ENCODE measurements at regions not wholly inside any gene's neighbourhood (a gene's known extent, or its start where the extent isn't known, plus 50 kb on each side); places are given as distances from the start of the nearest gene placed in this dataset.

- Histone ChIP-seq H3K27me3 (ENCODE audit: control insufficient read depth, insufficient read depth, low read length, poor library complexity, severe bottlenecking) (no peaks in the 10 kb centered on the region), H3K27ac (ENCODE audit: insufficient read depth, low read depth, low read length, poor library complexity, severe bottlenecking) (no peak overlapping the region), H3K4me3 (ENCODE audit: insufficient read depth, low read depth, low read length) (no peak overlapping the region), H3K9me3 (ENCODE audit: control insufficient read depth, low read length) (no peaks in the 10 kb centered on the region), H3K4me1 (ENCODE audit: control insufficient read depth, insufficient read depth, low read length) (peaks cover 15% of the 10 kb centered on the region), H3K36me3 (ENCODE audit: control insufficient read depth, insufficient read depth, low read length) (no peaks in the 10 kb centered on the region)
- 94 to 95% methylated on average over 10 of the region's 10 CpGs for WGBS, 2 experiments
Observed at GRCh38 chr2:239536186-239536585, 135.4 kb upstream of the HDAC4 start.

GRCh38 chr2:239535413-239536144, 134.8 kb upstream of the HDAC4 start:
- Histone ChIP-seq H3K27me3 (ENCODE audit: control insufficient read depth, insufficient read depth, low read length, poor library complexity, severe bottlenecking) (no peaks in the 10 kb centered on the region), H3K36me3 (ENCODE audit: control insufficient read depth, insufficient read depth, low read length) (no peaks in the 10 kb centered on the region), H3K4me1 (ENCODE audit: control insufficient read depth, insufficient read depth, low read length) (peaks cover 18% of the 10 kb centered on the region), H3K4me3 (ENCODE audit: insufficient read depth, low read depth, low read length) (no peak overlapping the region), H3K9me3 (ENCODE audit: control insufficient read depth, low read length) (no peaks in the 10 kb centered on the region), H3K27ac (ENCODE audit: insufficient read depth, low read depth, low read length, poor library complexity, severe bottlenecking) (no peak overlapping the region)
- 87 to 92% methylated on average over 8 of the region's 8 CpGs for WGBS, 2 experiments

- no peak overlapping the region for H3K27ac ChIP-seq (ENCODE audit: insufficient read depth, low read depth, low read length, poor library complexity, severe bottlenecking)
- H3K4me3 ChIP-seq (ENCODE audit: insufficient read depth, low read depth, low read length) = no peak overlapping the region
- no peaks in the 10 kb centered on the region for H3K36me3 ChIP-seq (ENCODE audit: control insufficient read depth, insufficient read depth, low read length)
- no peaks in the 10 kb centered on the region for H3K27me3 ChIP-seq (ENCODE audit: control insufficient read depth, insufficient read depth, low read length, poor library complexity, severe bottlenecking)
- WGBS, 2 experiments = 94% methylated on average over 14 of the region's 14 CpGs
- no peaks in the 10 kb centered on the region for H3K9me3 ChIP-seq (ENCODE audit: control insufficient read depth, low read length)
- H3K4me1 ChIP-seq (ENCODE audit: control insufficient read depth, insufficient read depth, low read length) = peaks cover 18% of the 10 kb centered on the region
Observed at GRCh38 chr2:239534581-239535412, 134.0 kb upstream of the HDAC4 start.

DNA sequence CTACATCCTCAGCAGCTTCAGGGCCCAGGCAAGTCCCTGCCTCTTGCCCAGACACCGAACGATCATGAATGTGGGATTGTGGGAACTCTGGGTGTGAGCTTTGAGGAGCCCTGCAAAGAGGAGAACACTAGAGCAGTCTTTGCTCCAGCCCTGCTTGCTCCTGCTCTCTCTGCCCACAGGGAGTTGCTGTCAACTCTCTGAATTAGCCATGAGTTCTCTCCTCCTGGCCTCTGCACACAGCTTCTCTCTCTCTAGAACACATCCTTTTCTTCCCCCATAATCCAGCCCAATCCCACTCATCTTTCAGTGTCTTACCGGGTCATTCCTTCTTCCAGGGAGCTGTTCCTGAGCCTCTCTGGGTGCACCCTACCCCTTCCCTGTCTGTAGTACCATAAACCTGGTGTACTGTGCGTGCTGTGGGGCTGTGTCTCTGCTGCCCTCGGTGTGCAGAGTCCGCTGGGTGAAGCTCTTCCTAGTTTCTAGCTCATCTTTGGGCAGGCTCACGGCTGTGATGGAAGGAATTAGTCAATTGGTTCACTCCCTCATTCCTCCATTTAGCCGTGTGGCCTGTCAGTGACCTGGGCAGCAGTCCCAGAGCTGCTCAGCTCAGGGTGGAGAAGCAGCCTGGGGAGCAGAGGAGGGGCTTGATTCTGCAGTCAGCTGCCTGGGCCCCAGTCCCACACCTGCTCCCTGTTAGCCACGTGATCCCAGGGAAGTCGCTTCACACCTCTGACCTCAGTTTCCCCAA, 132.9 kb upstream of the HDAC4 start:
- Histone ChIP-seq H3K36me3 (ENCODE audit: control insufficient read depth, insufficient read depth, low read length) (no peaks in the 10 kb centered on the region), H3K27ac (ENCODE audit: insufficient read depth, low read depth, low read length, poor library complexity, severe bottlenecking) (no peak overlapping the region), H3K4me3 (ENCODE audit: insufficient read depth, low read depth, low read length) (no peak overlapping the region), H3K9me3 (ENCODE audit: control insufficient read depth, low read length) (no peaks in the 10 kb centered on the region), H3K4me1 (ENCODE audit: control insufficient read depth, insufficient read depth, low read length) (peaks cover 18% of the 10 kb centered on the region), H3K27me3 (ENCODE audit: control insufficient read depth, insufficient read depth, low read length, poor library complexity, severe bottlenecking) (no peaks in the 10 kb centered on the region)
- 93 to 95% methylated on average over 10 of the region's 10 CpGs for WGBS, 2 experiments

DNA sequence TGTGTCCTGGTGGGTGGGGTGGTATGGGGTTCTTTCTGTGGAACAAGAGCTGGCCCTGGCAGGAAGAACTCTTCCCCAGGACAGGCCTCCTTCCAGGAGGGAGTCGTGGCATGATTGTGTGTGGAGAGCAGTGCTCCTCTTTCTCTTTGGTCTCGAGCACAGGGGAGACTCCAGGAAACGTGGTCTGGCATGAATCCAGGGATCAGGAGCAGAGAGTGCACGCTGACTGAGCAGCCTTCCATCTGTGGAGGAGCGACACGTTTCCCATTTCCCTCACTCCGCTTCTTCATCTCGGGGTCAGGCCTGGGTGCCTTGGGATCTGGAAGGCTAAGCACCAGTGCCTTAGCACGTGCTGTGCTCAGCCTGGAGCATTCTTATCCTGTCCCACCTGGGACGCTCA, 132.0 kb upstream of the HDAC4 start:
- Histone ChIP-seq H3K9me3 (ENCODE audit: control insufficient read depth, low read length) (no peaks in the 10 kb centered on the region), H3K36me3 (ENCODE audit: control insufficient read depth, insufficient read depth, low read length) (no peaks in the 10 kb centered on the region), H3K27ac (ENCODE audit: insufficient read depth, low read depth, low read length, poor library complexity, severe bottlenecking) (no peak overlapping the region), H3K4me3 (ENCODE audit: insufficient read depth, low read depth, low read length) (no peak overlapping the region), H3K4me1 (ENCODE audit: control insufficient read depth, insufficient read depth, low read length) (peaks cover 18% of the 10 kb centered on the region), H3K27me3 (ENCODE audit: control insufficient read depth, insufficient read depth, low read length, poor library complexity, severe bottlenecking) (no peaks in the 10 kb centered on the region)
- WGBS, 2 experiments = 92 to 93% methylated on average over 10 of the region's 10 CpGs

- peaks cover 18% of the 10 kb centered on the region for H3K4me1 ChIP-seq (ENCODE audit: control insufficient read depth, insufficient read depth, low read length)
- 92 to 93% methylated on average over 19 of the region's 19 CpGs for WGBS, 2 experiments
- no peaks in the 10 kb centered on the region for H3K36me3 ChIP-seq (ENCODE audit: control insufficient read depth, insufficient read depth, low read length)
- no peaks in the 10 kb centered on the region for H3K9me3 ChIP-seq (ENCODE audit: control insufficient read depth, low read length)
- no peak overlapping the region for H3K4me3 ChIP-seq (ENCODE audit: insufficient read depth, low read depth, low read length)
- H3K27me3 ChIP-seq (ENCODE audit: control insufficient read depth, insufficient read depth, low read length, poor library complexity, severe bottlenecking) = no peaks in the 10 kb centered on the region
- peak overlapping the region; percentile 54 for H3K27ac ChIP-seq (ENCODE audit: insufficient read depth, low read depth, low read length, poor library complexity, severe bottlenecking)
Observed at GRCh38 chr2:239532250-239532649, 131.4 kb upstream of the HDAC4 start.

DNA sequence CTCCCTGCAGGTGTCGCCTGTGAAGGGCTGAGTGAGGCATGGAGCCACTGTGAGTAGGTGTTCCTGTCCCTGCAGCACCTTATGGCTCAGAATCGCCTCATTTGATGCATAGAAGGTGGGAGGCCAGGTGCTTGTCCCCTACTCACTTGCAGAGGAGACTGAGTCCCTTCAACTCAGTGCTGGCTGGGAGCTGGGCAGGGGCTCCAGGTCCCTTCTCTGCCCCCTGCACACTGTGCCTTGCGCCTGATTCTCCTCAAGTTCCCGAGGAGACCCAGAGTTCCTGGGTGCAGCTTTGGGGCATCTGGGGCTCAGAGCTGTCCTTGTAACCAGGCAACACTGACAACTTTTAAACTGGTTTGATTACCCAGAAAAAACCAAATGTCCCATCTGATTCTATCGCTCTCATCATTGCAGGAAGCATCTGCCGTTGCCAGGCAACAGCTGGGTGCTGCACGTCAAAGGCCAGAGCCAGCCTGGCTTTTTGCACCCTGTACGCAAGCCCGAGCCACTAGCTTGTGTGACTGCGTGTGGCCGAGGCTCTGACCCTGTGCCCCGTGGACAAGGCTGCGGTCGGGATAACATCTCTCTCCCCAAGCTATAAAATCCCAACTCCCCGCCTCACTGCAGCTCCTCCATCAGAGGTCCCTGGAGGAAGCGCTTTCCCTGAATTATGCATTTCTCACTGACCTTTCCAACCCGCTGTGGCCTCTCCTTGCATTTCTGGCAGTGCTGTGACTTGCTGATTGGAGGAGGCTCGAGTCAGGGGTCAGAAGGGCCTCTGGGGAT, 130.8 kb upstream of the HDAC4 start:
- Histone ChIP-seq H3K36me3 (ENCODE audit: control insufficient read depth, insufficient read depth, low read length) (no peaks in the 10 kb centered on the region), H3K9me3 (ENCODE audit: control insufficient read depth, low read length) (no peaks in the 10 kb centered on the region), H3K4me3 (ENCODE audit: insufficient read depth, low read depth, low read length) (no peak overlapping the region), H3K4me1 (ENCODE audit: control insufficient read depth, insufficient read depth, low read length) (peaks cover 18% of the 10 kb centered on the region), H3K27ac (ENCODE audit: insufficient read depth, low read depth, low read length, poor library complexity, severe bottlenecking) (peak overlapping the region; percentile 44), H3K27me3 (ENCODE audit: control insufficient read depth, insufficient read depth, low read length, poor library complexity, severe bottlenecking) (no peaks in the 10 kb centered on the region)
- WGBS, 2 experiments = 74 to 77% methylated on average over 18 of the region's 18 CpGs

DNA sequence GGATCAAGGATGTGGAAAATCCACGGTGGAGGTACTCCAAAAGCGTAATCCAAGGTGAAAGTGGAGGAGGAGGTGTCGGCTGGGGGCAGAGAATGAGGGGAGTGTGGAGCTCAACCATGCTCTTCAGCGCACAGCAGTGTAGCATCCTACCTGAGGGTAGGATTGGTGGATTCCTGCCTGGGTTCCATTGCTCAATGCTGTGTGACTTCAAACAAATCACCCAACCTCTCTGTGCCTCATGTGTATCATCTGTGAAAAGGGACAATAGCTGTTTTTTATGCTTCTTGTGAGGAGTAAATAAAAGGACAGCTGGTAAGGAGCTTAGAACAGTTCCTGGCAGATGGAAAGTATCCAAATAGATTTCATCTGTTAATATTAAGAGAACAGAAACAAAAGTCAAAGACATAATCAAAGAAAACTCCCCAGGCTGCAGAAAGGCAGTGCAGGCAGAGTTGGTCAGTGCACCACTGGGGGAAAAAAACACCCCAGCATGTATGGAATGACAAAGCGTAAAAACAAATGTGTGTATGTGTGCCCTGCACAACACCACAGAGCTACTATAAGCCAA, 130.0 kb upstream of the HDAC4 start:
- 93 to 96% methylated on average over 5 of the region's 5 CpGs for WGBS, 2 experiments
- H3K27ac ChIP-seq (ENCODE audit: insufficient read depth, low read depth, low read length, poor library complexity, severe bottlenecking) = no peak overlapping the region

GRCh38 chr2:239529313-239530015, 128.6 kb upstream of the HDAC4 start:
- WGBS, 2 experiments = 90 to 92% methylated on average over 13 of the region's 13 CpGs
- Histone ChIP-seq H3K4me1 (ENCODE audit: control insufficient read depth, insufficient read depth, low read length) (peaks cover 18% of the 10 kb centered on the region), H3K4me3 (ENCODE audit: insufficient read depth, low read depth, low read length) (no peak overlapping the region), H3K36me3 (ENCODE audit: control insufficient read depth, insufficient read depth, low read length) (no peaks in the 10 kb centered on the region), H3K27me3 (ENCODE audit: control insufficient read depth, insufficient read depth, low read length, poor library complexity, severe bottlenecking) (no peaks in the 10 kb centered on the region), H3K9me3 (ENCODE audit: control insufficient read depth, low read length) (no peaks in the 10 kb centered on the region), H3K27ac (ENCODE audit: insufficient read depth, low read depth, low read length, poor library complexity, severe bottlenecking) (no peak overlapping the region)

More for the DNA sequence above, 130.0 kb upstream of the HDAC4 start:
- no peaks in the 10 kb centered on the region for H3K27me3 ChIP-seq (ENCODE audit: control insufficient read depth, insufficient read depth, low read length, poor library complexity, severe bottlenecking)
- H3K9me3 ChIP-seq (ENCODE audit: control insufficient read depth, low read length) = no peaks in the 10 kb centered on the region
- H3K4me3 ChIP-seq (ENCODE audit: insufficient read depth, low read depth, low read length) = no peak overlapping the region
- H3K36me3 ChIP-seq (ENCODE audit: control insufficient read depth, insufficient read depth, low read length) = no peaks in the 10 kb centered on the region
- peaks cover 18% of the 10 kb centered on the region for H3K4me1 ChIP-seq (ENCODE audit: control insufficient read depth, insufficient read depth, low read length)
